HG02981 (cell line): ENCODE measurements at regions not wholly inside any gene's neighbourhood (a gene's known extent, or its start where the extent isn't known, plus 50 kb on each side); places are given as distances from the start of the nearest gene placed in this dataset.

Experiments used
- ATAC-seq: cut with Tn5 transposase; IDR thresholded peaks from one replicate; pipeline ENCODE4 v1.9.1; 2021; ENCODE audit warnings: mild to moderate bottlenecking, moderate library complexity; ENCODE audit not compliant: unreplicated experiment

DNA sequence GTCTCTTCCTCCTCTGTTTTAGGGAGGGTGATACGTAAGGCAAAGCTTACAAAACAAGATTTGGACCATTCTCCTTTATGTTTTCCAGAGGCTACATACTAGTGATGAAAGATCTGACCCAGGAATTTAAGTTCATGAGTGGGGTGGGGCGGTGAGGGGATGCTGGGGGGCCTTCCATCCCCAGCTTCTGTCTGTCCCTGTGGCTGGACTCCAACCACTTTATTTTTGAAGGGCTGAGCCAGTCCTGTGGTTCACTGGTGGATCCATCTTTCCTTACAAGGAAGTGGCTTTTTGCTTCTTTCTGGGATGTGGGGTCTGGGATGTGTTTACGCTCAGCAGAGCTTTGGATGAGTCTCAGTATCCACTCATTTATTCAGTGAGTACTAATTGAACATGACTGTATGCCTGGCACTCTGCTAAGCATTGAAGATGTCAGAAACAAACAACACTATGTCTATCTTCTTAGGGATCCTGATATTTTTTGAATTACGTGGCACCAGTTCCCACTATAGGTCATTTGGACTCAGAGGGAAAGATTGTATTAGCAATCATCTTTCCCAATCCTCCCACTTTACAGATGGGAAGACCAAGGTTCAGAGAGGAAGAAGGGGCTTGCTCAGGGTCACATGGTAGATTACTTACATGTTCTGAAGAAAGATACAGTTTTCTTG, 291.8 kb upstream of the TBX3 start:
- ATAC-seq = no peak

DNA sequence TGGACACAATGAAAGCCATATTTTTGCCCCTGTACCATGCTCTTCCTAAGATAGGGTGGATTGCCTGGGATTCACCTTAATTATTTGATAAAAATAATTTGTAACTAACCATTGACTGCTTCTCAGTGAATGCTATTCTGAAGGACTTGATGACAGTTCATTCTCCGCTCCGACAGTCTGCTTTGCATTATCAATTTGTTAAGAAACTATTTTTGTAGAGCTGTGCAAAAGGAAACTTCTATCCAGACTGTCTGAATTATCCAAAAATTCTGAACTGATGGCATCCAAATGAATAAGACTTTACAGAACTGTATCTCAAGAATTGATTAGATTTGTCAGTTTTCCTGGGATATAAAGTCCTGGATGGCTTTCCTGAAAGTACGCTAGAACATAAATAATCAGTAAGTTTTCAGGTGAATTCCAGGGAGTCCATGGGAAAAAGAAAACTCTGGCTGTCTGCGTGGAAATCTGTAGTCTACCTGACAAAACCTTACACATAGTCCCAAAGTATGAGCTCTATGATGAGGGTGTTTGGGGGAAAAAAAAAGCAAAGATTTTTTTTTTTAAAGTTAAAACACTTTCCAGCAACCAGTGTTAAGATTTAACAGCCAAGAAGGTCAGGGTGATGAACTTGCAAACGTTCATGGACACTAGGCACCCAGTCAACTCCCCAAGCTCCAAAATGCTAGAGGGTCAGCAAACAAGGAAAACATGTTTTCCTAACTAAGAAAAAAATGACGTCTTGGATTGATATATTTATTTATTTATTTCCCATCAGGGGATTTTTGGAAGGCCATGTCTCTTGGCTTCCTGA, 291.1 kb upstream of the TBX3 start:
- ATAC-seq = no peak

DNA sequence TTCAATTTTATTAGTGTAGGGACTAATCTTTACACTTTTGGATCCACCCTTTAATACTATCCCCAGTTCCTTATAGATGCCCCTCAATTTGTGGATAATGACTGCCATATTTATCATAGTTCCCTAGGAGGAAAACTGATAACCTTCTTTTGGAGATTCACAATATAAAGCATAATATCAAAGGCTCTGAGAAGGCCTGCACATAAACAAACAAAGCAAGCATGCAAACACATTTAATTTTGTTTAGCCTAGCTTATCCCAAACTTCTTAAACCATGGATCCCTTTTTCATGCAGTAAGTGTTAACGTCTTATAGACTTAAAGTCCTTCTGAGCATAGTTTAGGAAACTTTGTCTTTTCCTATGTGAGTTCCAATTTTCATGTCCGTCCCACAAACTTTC, 290.4 kb upstream of the TBX3 start:
- ATAC-seq = no peak

DNA sequence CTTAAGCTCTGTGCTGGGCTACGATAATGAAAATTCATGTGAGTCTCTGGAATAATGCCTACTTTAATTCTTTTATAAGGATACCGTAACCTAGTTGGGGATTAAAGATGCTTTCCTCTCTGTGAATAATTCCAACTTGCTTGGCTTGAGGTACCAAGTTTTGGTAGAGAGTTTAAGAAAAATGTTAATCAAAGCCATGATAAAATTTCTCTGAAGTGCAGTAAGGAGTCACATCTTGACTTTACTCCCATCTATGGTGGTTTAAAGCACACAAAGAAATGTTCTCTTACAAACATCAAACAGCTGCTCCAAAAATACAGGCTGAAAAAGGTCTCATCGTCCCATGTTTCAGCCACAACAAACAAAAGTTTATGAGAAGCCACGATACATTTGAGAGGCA, 284.8 kb upstream of the TBX3 start:
- ATAC-seq = no peak

DNA sequence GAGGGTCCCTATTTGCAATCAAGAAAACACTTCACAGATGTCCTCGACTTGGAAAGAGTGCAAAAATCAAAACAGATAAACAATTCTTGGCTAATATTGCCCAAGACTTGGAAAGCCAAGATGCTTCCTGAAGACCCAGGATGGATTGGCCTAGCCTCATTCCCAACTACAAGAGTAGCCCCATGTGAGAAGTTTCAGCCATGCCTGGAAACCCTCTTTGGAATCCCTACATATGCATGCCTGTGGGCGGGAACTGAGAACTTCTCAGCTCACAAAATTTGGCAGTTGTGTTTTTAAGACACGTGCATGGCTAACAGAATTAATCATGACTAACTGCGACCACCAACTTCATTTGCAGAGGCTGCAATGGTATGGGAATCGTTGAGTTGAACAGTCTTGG, 283.2 kb upstream of the TBX3 start:
- ATAC-seq = no peak

DNA sequence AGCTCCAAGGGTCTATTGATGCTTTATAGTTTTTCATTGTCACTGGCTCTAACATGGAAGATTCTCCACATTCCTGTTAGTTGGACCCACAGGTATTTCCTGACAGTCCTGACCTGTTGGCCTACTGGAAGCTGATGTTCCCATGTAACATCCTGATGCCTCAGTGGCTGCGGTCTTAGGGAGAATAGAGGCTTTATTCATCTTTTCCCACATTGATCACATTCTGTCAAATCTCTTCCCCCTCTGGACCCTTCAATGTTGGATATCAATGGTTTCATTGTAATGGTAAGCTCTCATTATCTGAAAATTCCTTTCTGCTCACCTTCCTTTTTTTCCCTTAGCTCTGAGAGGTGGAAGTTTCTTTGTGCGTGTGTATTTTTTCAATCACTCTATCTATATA, 280.9 kb upstream of the TBX3 start:
- no peak for ATAC-seq

DNA sequence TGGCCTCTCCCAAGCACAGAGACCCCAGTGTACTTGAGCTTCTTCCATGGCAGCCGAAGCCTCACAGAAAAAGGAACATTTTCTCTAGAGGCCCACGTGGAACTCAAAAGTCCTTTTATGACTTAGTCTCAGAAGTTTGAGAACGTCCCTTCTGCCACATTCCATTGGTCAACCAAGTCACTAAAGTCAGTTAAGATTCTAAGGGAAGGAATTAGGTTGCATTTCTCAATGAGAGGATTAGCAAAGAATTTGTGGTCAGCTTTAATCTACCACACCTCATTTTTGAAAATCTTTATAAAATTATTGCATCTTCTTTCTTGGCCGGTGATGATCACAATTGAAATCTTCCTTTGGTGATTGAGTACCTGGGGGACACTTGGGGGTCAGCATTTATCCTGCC, 279.9 kb upstream of the TBX3 start:
- no peak for ATAC-seq

DNA sequence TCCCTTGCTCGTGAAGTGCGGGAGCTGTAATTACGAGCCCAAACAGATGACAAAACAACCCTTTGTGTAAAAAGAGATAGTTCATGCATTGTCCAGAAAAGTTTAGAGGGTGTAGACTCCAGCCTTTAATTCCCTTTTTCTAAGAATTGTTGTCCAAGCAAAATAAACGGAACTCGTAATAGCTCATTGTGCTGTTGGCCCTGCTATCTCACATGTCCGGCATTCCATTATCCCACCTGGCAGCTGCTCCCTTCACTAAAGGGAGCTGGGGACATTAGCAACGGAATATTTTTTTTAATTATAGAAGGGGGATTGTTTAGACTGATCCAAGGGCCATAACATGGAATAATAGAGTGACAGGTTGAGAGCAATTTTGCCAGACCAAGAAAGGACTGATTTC, 277.5 kb upstream of the TBX3 start:
- ATAC-seq = no peak

DNA sequence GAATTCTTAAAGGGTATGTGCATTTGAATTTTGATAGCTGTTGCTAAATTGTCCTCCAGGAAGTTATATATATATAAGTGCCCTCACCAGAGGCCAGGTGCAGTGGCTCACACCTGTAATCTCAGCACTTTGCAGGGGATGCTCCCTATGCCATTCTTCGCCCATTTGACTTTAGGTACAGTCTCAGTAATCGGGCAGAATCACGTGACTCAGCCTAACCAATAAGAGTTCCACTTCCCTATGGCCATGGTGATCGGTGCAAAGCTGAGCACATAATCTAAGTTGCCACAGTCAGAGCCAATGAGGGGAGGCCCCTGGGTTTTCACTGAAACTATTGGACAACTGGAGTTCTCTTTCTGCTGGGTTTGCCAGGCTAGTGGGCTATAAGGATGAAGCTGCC, 274.6 kb upstream of the TBX3 start:
- no peak for ATAC-seq

DNA sequence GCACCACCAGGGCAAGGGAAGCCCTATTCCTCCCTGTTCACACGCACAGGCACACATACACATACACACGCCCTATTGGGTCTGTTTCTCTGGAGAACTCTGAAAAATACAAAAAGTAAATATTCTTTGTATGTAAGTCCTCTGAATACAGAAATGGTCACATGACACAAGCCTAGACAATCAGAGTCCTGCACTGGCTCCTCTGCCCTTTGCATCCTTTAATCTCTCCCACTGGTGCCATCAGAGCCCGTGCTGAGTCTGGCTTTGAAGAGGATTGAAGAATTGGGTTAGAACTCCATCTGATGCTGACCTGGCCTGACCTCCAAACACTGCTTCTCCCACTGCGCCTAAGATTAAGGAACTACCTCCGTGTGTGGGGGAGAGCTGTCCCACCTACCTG, 273.2 kb upstream of the TBX3 start:
- ATAC-seq = no peak

DNA sequence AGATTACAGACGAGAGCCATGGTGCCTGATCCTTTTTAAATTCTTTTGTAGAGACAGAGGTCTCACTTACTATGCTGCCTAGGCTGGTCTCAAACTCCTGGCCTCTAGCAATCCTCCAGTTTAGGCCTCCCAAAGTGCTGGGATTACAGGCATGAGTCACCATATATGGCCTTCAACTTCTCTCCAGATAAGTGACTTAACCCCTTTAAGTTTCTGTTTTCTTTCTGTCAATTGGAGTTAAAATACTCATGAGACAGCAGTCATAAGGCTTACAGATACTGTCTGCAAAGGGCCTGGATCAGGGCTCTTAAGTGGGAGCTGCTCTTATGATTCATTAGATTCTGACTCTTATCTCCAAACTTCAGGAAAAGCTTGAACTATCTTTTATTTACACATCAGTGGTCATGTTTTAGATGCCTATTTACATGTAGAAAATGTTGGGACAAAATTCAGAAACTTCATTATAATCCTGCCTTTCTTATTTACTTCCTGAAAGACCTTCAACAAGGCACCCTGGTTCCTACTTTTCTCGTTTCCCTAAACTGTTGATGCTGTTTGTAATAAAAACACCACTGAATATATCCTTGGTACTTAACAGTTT, 271.5 kb upstream of the TBX3 start:
- no peak for ATAC-seq

DNA sequence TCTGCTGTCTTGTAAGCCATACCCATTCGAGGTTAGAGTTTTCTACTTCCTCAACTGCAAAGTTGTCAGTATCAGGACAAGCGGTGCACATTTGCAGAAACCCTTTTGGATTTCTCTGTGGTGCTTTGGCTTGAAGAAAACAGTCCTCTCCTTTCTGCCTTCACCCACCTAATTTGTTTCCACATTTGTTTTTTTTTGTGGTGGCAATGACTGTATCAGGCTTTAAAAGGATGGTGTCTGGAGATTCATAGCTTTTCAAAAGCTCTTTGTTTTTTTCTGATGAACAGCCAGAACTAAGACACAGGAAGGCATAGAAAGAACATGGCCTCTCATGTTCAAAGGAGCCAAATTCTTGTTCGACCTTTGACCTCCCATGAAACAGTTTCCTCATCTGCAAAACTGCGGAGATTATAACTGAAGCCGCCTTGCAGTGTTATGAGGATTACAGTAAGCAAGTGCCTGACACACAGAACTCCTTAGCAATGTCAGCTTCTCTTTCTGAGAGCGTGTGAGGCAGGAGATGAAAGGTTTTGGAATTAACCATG, 270.6 kb upstream of the TBX3 start:
- no peak for ATAC-seq

DNA sequence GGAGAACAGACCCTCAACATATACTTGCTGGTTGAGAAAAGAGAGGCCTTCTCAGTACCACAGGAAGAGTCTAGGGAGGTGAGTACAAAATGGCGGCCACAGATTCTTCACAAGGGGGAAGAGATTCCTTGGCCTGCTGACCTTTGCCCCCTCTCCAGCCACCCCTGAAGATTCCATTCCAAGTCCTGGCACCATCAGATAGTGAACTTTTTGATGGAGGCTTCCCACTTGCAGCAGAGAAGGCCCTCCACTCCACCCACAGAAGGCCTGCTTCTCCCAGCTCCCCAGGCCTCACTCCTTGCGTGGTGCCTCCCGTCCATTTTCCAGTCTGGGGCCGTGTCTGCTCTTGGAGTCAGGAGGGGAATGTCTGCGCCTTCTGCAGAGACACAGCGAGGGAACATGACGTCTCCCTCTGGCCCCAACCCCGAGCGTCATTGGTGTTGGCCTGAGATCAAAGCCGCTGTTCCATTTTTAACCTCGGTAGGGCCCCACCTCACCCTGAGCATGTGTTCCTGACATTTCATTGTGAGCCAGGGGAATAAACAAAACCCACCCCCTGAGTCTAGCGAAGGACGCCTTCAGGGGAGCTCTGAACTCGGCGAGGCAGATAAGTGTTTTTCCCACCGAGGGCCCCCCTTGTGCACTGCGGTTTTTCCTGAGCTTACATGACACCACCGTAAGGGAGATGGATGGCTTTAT, 268.7 kb upstream of the TBX3 start:
- no peak for ATAC-seq

DNA sequence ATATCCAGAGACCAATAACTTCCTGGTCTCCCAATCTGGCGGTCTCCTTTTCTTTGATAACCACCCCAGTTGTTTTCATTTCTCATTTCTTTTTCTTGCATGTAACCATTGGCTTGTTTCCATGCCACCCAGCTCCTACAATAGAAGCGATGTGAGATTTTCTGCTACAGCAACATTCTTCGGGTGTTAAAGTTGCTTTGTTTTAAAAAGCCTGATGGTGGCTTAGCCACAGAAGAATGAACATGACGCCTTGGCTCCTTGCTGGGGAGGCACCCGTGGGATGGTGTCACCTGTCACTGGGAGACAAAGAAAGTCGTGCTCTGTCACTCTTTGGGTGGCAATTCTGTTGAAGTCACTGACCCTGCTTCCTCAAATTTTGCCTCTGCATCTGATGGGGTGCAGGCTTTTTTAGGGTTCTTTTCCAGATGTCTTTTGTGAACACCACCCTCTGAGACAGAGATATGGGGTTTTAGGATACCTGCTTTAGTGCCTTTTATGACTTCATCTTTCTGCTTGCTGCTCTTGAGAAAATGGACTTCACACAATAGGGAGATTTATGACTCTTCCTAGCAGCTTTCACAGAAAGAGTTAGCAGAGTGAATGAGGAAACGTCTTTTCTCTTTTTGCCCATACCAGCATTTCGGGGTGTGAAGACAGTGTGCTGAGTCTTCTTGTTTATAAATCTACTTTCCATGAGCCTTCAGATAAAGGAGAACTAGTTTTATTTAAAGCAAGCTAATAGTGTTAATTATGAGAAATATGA, 265.3 kb upstream of the TBX3 start:
- ATAC-seq = no peak

DNA sequence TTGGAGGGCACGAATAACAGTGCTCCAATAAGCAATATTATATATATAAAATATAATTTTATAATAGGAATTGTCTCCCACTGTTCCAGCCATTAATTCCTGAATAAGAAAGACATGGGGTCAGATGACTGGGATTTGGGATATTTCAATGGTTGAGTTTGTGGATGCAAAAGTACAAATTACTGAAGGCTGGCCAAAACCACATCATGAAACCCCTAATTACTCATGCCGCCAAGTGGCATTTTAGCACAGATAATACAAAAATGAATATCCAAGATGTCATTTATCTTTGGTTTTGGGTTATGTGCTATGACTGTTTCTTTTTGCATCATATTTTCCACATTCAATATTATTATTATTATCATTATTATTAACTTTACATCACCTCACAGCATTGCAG, 261.4 kb upstream of the TBX3 start:
- ATAC-seq = no peak

DNA sequence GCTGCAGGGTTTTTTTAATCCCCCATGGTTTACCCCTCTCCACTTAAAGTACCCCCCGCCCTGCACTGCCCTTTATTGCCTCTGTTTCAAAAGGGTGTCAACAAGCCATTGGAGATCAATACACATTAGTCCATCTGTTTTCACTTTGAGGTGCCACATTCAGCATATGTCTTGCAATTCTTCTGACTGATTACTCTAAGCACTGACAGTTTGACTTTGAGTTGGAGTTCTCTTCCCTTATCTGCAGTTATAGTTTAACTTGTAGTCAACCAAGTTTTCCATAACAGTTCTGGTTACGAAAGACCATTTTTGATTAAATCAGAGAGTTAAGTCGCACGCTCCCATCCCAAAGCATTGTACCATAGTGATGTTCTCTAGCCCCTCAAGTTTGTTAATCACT, 260.8 kb upstream of the TBX3 start:
- ATAC-seq = no peak

DNA sequence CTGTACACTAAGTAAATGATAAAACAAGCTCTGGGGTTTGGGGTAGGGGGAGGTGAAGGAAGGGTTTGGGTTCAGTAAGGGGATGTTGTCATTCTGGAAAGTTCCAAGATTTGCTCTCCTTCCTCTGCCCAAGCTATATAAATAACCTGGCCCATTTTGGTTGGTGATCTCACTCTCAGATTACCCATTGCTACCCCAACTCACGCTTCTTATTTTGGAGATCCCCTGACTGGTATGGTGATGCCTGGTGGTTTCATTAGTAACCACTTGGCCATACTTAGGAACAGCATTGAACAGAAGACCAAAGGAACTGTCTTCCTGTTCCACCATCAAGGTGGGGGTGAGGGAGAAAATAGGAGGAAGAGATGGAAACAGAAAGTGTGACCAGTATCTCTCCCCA, 259.6 kb upstream of the TBX3 start:
- no peak for ATAC-seq

DNA sequence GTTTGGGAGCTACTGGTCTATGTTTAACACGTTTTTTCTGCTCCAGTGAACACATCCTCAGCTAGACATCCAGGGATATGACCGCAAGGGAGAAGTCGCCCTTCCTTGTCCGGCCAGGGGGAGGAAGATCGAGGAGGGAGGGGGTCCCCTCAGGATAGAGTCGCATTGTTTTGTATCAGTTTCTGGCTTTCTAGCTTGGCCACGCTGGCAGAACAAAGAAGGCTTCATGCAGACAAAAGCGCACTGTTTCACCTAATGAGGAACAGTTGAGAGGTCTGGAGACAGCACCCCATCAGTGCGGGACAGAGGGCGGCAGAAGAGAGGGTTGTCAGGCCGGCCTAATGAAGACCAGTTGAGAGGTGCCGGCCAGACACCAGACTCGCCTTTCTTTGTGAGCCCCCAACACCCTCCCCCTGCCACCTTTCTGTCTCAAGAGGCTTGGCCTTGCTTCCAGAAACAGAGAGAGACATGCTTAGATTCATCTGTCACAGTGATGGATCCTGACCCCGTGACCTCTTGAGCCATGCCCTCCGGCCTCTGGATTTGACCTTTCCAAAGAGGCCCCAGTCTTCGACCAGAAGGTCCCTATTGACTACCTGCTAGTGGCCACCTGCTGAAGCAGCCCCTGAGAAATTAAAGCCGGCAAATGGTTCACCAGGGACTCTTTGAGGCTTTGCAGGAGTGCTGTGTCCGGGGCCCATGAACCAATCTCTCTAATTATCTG, 254.7 kb upstream of the TBX3 start:
- no peak for ATAC-seq

DNA sequence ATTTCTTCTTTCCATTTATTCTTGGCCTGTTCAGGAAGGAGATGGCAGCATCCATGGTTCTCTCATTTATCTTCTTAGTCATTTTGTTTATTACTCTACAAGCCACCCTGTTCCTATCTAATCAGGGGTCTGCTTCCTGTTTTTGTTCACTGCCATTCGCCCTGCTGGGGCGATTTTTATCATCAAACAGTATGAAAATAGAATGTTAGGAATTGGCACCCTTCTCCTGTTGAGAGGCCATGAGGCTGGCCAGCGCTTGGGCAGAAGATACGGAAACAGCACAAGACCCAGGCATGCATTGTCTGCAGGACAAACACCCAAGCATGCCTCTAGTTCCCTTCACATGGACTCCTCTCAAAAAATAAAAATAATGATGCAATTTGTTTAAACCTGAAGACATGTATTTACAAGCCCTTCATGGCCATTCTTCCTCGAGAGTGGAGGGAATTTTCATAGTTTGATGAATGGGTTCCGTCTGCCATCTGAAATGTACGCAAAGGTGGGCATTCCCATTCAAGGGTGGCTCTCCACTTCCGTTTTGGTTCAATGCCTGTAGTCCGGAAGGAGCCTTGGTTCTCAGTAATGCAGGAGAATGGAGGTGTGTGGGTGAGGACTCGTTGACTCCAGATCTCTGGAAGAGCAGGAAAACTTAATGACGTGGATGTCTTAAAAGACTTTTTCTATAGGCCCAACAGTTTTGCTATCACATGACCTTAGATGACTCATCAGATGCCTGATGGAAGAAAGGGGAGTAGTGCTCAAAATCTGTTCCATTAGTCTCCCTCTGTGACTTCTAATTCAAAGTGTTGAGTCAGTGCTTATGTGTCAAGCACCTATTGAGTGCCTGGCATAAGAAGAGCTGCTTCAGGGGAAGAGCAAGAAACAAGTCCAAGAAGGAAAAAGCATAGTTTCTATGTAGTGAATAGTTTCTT, 252.4 kb upstream of the TBX3 start:
- ATAC-seq = no peak
